NCI-H446 (cell line): ENCODE measurements at regions not wholly inside any gene's neighbourhood (a gene's known extent, or its start where the extent isn't known, plus 50 kb on each side); places are given as distances from the start of the nearest gene placed in this dataset.

ENCODE experiments used
- DNase-seq, 2 experiments: peaks; one replicate each; lab custom pipeline; 2025; lab: John Stamatoyannopoulos, UW

DNA sequence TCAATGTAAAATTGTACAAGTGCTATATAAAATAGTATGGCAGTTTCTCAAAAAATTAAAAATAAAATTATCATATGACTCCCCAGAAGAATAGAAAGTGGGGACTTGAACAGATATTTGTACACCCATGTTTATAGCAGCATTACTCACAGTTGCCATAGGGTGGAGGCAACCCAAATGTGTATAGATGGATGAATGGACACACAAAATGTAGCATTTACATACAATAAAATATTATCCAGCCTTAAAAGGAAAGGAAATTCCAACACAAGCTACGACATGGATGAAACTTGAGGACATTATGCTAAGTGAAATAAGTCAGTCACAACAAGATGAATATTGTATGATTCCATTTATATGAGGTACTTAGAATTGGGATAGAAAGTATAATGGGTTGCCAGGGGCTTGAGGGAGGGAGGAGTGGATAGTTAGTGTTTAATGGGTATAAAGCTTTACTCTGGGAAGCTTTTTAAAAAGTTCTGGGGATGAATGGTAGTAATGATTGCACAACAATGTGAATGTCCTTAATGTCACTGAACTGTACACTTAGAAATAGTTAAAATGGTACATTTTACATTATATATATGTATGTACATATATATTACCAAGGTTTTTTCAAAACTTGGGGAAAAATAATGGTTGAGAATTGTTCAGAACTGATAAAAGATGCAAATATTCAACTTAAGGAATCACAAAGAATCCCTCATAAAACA is 53.0 kb upstream of the ADORA3 start:
- DNase-seq: no peak

DNA sequence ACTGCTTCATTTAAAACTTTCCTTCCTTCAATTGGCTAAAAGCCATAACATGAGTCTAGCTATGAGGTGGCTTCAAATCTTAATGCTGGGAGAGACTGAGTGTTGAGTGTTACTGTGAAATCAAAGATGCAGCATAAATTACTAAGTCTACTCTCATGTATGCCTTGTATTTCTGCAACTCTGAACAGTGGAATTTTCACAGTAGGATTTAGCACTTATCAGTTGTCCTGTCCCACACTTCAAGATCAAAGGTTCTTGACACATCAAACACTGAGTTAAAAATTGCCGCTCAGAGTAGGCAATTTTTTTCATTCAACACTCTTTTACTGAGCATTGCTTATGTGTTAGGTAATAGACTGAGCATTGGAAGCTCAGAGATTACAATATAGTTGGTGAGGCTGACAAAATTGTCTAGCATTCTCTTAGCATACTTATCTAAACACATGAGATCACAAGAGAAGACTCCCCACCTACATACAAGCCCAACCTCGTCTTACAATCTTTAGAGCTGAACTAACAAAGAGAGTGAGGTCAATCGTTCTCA is 56.4 kb upstream of the ADORA3 start:
- no peak for DNase-seq

DNA sequence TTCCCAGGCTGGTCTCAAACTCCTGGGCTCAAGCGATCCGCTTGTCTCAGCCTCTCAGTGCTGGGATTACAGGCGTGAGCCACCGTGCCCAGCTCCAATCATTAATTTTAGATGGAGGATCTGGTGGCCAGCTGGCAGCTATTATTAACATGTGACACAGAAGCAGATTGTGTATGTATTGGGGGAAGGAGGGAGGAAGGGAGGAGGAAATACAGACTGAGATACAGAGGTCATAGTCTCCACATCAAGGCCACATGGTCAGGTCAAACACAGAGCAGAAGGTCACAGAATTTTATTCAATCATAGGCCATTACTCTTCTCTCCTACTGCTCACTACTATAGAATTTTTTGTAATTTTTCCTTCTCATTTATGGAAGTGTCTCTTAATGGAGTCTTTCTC is 57.9 kb upstream of the ADORA3 start:
- peak; percentile 4 to 56 for DNase-seq

DNA sequence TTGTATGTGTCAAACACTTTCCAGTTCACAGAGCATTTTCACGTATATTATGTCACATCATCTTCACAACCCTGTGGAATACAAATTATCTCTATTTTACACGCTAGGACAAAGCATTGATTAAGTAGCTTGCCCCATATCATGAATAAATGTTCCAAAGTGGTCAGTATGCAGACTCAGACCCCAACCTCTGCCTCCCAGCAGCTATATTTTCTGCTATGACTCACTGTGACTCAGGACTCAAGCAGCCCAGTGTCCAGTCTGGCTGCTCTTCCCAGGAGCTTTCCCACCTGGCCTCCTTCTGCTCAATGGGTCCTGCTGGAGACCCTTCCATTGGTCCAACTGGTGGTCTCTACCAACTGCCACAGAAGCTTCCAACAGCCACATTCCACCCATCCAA is 56.0 kb upstream of the RAP1A start:
- no peak for DNase-seq

DNA sequence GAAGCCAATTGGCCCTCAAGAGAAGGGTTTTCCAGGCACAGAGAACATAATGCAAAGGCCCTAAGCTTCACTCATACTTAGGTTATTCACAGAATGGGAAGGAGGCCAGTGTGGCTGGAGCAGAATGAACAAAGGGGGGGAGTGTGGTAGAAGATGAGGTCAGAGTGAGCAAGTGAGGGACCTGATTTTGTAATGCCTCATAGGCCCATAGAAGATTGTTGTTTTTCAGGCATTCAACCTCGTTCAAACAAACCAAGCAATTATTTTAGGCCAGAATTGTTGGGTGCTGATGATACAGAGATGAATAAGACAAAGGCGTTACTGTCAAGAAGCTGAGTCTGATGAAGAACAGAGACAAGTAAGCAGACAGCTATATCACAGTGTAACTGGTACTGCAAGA is 54.5 kb upstream of the RAP1A start:
- DNase-seq: no peak

DNA sequence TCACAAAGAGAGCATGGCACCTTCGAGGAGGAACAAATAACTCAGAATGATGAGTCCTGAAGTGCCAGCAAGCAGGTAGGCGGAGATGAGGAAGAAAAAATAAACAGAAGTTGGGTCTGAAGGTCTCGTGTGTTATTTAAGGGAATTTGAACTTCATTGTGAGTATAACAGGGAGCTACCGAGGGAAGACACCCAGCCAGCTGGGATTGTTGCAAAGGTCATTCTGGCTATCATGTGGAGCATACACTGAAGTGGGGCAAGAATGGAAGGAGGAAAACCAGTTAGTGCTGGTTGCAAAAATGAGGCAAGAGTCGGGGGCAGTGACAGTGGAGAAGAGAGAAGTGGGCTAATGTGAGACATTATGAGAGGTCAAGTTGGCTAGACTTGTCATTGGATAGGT is 53.6 kb upstream of the RAP1A start:
- no peak for DNase-seq

DNA sequence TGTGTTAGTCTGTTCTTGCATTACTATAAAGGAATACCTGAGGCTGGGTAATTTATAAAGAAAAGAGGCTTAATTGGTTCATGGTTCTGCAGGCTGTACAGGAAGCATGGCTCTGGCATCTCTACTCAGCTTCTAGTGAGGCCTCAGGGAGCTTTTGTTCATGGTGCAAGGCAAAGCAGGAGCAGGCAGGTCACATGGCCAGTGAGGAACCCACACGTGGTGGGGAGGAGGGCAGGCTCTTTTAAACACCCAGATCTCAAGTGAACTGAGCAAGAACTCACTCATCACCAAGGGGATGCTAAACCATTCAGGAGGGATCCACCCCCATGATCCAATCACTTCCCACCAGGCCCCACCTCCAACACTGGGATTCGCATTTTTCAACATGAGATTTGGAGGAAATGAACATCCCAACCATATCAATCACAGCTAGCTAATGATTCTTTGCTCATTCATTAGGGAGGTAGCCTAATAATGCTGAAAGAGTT is 51.4 kb upstream of the RAP1A start:
- DNase-seq: no peak
